ENCODE measurements at regions not wholly inside any gene's neighbourhood (a gene's known extent, or its start where the extent isn't known, plus 50 kb on each side); places are given as distances from the start of the nearest gene placed in this dataset.

- DNase-seq (ENCODE audit: low read depth): no peak
- TF ChIP-seq, protein P1, sequence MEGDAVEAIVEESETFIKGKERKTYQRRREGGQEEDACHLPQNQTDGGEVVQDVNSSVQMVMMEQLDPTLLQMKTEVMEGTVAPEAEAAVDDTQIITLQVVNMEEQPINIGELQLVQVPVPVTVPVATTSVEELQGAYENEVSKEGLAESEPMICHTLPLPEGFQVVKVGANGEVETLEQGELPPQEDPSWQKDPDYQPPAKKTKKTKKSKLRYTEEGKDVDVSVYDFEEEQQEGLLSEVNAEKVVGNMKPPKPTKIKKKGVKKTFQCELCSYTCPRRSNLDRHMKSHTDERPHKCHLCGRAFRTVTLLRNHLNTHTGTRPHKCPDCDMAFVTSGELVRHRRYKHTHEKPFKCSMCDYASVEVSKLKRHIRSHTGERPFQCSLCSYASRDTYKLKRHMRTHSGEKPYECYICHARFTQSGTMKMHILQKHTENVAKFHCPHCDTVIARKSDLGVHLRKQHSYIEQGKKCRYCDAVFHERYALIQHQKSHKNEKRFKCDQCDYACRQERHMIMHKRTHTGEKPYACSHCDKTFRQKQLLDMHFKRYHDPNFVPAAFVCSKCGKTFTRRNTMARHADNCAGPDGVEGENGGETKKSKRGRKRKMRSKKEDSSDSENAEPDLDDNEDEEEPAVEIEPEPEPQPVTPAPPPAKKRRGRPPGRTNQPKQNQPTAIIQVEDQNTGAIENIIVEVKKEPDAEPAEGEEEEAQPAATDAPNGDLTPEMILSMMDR (conservative IDR thresholded peaks at IDR 0.05; ENCODE audit: low read length): no peak
- no peak overlapping the region for H3K4me3 ChIP-seq (ENCODE audit: low read length)
Observed at GRCh38 chr4:162640152-162640551, 476.4 kb upstream of the FSTL5 start.

- no peak for DNase-seq (ENCODE audit: low read depth)
- TF ChIP-seq, protein P1 (conservative IDR thresholded peaks at IDR 0.05; ENCODE audit: low read length): no peak
- no peak overlapping the region for H3K4me3 ChIP-seq (ENCODE audit: low read length)
Observed at GRCh38 chr4:162634390-162634789, 470.6 kb upstream of the FSTL5 start.

DNA sequence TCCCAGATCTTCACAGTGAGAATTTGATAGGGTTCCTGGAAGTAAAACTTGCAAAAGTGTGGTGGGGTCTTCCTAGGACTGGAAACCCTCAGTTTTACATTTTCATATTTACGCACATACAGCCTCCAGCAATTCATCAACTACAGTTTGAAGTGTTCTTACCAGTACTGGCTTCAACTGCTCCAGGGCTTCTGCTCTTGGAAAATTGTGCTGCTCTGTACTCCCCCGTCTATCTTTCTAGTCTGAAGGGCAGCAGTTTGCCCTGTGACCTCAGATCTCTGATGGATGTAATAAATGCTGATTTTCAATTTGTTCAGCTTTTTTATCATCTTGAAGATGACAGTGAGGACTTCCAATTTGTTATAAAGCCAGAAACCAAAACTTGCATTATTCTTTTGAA is 458.9 kb upstream of the FSTL5 start:
- no peak overlapping the region for H3K4me3 ChIP-seq (ENCODE audit: low read length)
- TF ChIP-seq, protein P1 (conservative IDR thresholded peaks at IDR 0.05; ENCODE audit: low read length): no peak
- DNase-seq (ENCODE audit: low read depth): no peak

DNA sequence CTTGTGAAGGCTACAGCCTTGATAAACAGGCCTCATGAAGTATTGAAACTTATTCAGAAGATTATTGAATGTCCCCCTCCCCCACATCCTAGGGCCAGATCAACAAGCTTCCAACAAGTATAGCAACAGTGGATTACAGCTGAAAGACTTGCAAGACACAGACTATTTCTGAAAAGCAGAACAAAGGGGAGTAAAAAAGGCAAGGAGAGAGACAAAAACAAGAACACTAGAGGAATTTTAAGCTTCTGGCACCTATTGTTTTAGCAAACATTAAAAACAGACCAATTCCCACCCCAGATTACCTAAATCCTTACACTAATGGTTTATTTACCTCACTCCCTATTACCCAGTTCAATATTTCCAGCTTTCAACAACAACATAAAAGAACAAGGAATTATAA is 446.3 kb upstream of the FSTL5 start:
- TF ChIP-seq, protein P1 (conservative IDR thresholded peaks at IDR 0.05; ENCODE audit: low read length): no peak
- no peak overlapping the region for H3K4me3 ChIP-seq (ENCODE audit: low read length)
- DNase-seq (ENCODE audit: low read depth): no peak

DNA sequence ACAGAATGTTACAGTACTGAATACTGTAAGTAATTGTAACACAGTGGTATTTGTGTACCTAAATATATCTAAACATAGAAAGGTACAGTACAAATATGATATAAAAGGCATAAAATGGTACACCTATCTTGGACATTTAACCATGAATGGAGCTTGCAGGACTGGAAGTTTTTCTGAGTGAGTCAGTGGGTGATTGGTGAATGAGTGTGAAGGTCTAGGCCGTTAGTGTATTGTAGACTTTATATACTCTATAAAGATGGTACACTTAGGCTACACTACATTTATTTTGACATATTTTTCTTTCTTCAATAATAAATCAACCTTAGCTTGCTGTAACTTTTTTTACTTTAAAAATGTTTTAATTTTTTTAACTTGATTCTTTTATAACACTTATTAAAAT is 422.5 kb upstream of the FSTL5 start:
- TF ChIP-seq, protein P1 (conservative IDR thresholded peaks at IDR 0.05; ENCODE audit: low read length): no peak
- DNase-seq (ENCODE audit: low read depth): no peak
- H3K4me3 ChIP-seq (ENCODE audit: low read length): no peak overlapping the region

GRCh38 chr4:162582180-162582579 is 418.4 kb upstream of the FSTL5 start:
- no peak for DNase-seq (ENCODE audit: low read depth)
- TF ChIP-seq, protein P1 (conservative IDR thresholded peaks at IDR 0.05; ENCODE audit: low read length): no peak
- H3K4me3 ChIP-seq (ENCODE audit: low read length): no peak overlapping the region

DNA sequence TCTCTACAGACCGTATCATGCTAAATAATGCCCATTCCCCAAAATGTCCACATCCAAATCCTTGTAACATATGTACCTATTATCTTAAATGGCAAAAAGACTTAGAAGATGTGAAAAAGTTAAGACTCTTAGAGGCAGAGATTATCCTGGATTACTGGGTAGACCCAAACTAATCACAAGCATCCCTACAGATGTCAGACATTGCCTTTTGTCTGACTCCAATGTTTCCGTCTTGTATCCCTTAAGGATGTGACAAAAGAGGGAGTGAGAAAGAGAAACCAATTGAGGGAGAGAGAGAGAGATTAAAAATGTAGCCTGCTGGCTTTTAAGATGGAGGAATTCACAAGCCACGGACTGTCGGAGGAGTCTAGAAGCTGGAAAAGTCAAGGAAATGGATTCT is 401.9 kb upstream of the FSTL5 start:
- no peak for DNase-seq (ENCODE audit: low read depth)
- H3K4me3 ChIP-seq (ENCODE audit: low read length): no peak overlapping the region
- TF ChIP-seq, protein P1 (conservative IDR thresholded peaks at IDR 0.05; ENCODE audit: low read length): no peak
